Uterus (tissue), 3 donors: ENCODE measurements at regions not wholly inside any gene's neighbourhood (a gene's known extent, or its start where the extent isn't known, plus 50 kb on each side); places are given as distances from the start of the nearest gene placed in this dataset.
"Not testable (repeated sequence)": the region's sequence is repeated elsewhere in the genome, so short reads cannot be mapped to it uniquely, and the experiment has no call there.

Experiments
- DNase-seq, 2 donors: peaks; one replicate each; pipeline ENCODE4 v3.0.0-alpha.2; 2019 to 2020
- H3K27ac ChIP-seq, 2 donors: fragments of 200-600 bp; sonication (generic); 1 replicate in 1 of 2; 2 replicates in 1 of 2; pipeline ENCODE4 v1.5.1; 2016 to 2018
- H3K27me3 ChIP-seq, 2 donors: fragments of 200-600 bp; sonication (generic); one replicate each; pipeline ENCODE4 v1.5.1; 2018 to 2019; ENCODE audit warnings: control low read depth in 1 of 2
- H3K36me3 ChIP-seq, 2 donors: fragments of 200-600 bp; sonication (generic); one replicate each; pipeline ENCODE4 v1.5.1; 2019; ENCODE audit warnings: control low read depth in 1 of 2
- H3K4me1 ChIP-seq, 2 donors: fragments of 200-600 bp; sonication (generic); one replicate each; pipeline ENCODE4 v1.5.1; 2018 to 2019; ENCODE audit warnings: control low read depth in 1 of 2
- H3K4me3 ChIP-seq, 2 donors: fragments of 200-600 bp; sonication (generic); 1 replicate in 1 of 2; 2 replicates in 1 of 2; pipeline ENCODE4 v1.5.1; 2018 to 2019; ENCODE audit warnings: mild to moderate bottlenecking in 1 of 2
- H3K9me3 ChIP-seq, 2 donors: fragments of 200-600 bp; sonication (generic); one replicate each; pipeline ENCODE4 v1.5.1; 2019; ENCODE audit warnings: control low read depth in 1 of 2
- CTCF ChIP-seq, 4 experiments: fragments of 200-600 bp in 2 of 4; fragments of 450-650 bp in 2 of 4; sonication (generic) in 2 of 4; IDR thresholded peaks; one replicate each; pipeline ENCODE4 v1.5.1; 2016 to 2019; ENCODE audit warnings: antibody characterized with exemption in 4 of 4, mild to moderate bottlenecking in 2 of 4, moderate library complexity in 1 of 4
- POLR2A ChIP-seq, 2 donors: fragments of 450-650 bp; IDR thresholded peaks; one replicate each; pipeline ENCODE4 v1.6.1; 2016; ENCODE audit warnings: antibody characterized with exemption in 2 of 2, mild to moderate bottlenecking in 1 of 2, moderate library complexity in 1 of 2
- intact Hi-C: fragments of 100-400 bp; cut with DNase I; formaldehyde crosslinking; loops from one replicate; pipeline ENCODE4 v1.15.1; 2023; ENCODE audit warnings: low total_unique reads
- donor health status: DM: yes; HTN: yes; CAD: no.

- no peaks in the 10 kb centered on the region for H3K27me3 ChIP-seq
- no peak for TF ChIP-seq CTCF (IDR thresholded peaks at IDR 0.05)
- no peak for TF ChIP-seq POLR2A (IDR thresholded peaks at IDR 0.05)
- intact Hi-C loops, result no loop called here
- no peak overlapping the region for H3K27ac ChIP-seq
- H3K4me1 ChIP-seq, result no peaks in the 10 kb centered on the region
- DNase-seq, result no peak
- no peaks in the 10 kb centered on the region for H3K36me3 ChIP-seq
- H3K4me3 ChIP-seq, result no peak overlapping the region
- H3K9me3 ChIP-seq, result no peaks in the 10 kb centered on the region
These were observed 58.0 kb upstream of the OLIG3 start for GRCh38 chr6:137552146-137552545.

GRCh38 chr6:137552809-137553208 lies 58.6 kb upstream of the OLIG3 start:
- Histone ChIP-seq H3K4me3 (no peak overlapping the region), H3K36me3 (no peaks in the 10 kb centered on the region), H3K4me1 (no peaks in the 10 kb centered on the region), H3K27ac (no peak overlapping the region), H3K9me3 (no peaks in the 10 kb centered on the region), H3K27me3 (no peaks in the 10 kb centered on the region)
- TF ChIP-seq CTCF (IDR thresholded peaks at IDR 0.05), result no peak
- no peak for TF ChIP-seq POLR2A (IDR thresholded peaks at IDR 0.05)
- no peak for DNase-seq
- intact Hi-C loops, result no loop called here

- DNase-seq, H3K4me3 ChIP-seq, H3K9me3 ChIP-seq, H3K36me3 ChIP-seq, intact Hi-C loops, H3K4me1 ChIP-seq, H3K27ac ChIP-seq, H3K27me3 ChIP-seq: not testable (repeated sequence)
These were observed 65.5 kb upstream of the OLIG3 start for GRCh38 chr6:137559521-137560183.

- Histone ChIP-seq H3K4me1 (no peaks in the 10 kb centered on the region), H3K4me3 (no peak overlapping the region), H3K9me3 (no peaks in the 10 kb centered on the region), H3K27me3 (no peaks in the 10 kb centered on the region), H3K36me3 (no peaks in the 10 kb centered on the region), H3K27ac (no peak overlapping the region)
- no peak for DNase-seq
- intact Hi-C loops, result no loop called here
- TF ChIP-seq POLR2A (IDR thresholded peaks at IDR 0.05) (no peak), CTCF (IDR thresholded peaks at IDR 0.05) (no peak)
These were observed 66.0 kb upstream of the OLIG3 start for GRCh38 chr6:137560184-137560563.

- Histone ChIP-seq H3K27me3 (no peaks in the 10 kb centered on the region), H3K9me3 (no peaks in the 10 kb centered on the region), H3K36me3 (no peaks in the 10 kb centered on the region), H3K4me1 (no peaks in the 10 kb centered on the region), H3K4me3 (no peak overlapping the region), H3K27ac (no peak overlapping the region)
- TF ChIP-seq CTCF (IDR thresholded peaks at IDR 0.05) (no peak), POLR2A (IDR thresholded peaks at IDR 0.05) (no peak)
- intact Hi-C loops, result no loop called here
- no peak for DNase-seq
These were observed 73.9 kb upstream of the OLIG3 start for GRCh38 chr6:137568067-137568466.

- TF ChIP-seq CTCF (IDR thresholded peaks at IDR 0.05), result no peak
- TF ChIP-seq POLR2A (IDR thresholded peaks at IDR 0.05), result no peak
- no peak for DNase-seq
- Histone ChIP-seq H3K27ac (no peak overlapping the region), H3K4me1 (no peaks in the 10 kb centered on the region), H3K36me3 (no peaks in the 10 kb centered on the region), H3K27me3 (no peaks in the 10 kb centered on the region), H3K4me3 (no peak overlapping the region), H3K9me3 (no peaks in the 10 kb centered on the region)
- intact Hi-C loops, result no loop called here
These were observed 76.2 kb upstream of the OLIG3 start for GRCh38 chr6:137570393-137570792.
